ENCODE measurements at regions not wholly inside any gene's neighbourhood (a gene's known extent, or its start where the extent isn't known, plus 50 kb on each side); places are given as distances from the start of the nearest gene placed in this dataset.
A peak's percentile ranks its signal among the peaks of the same experiment; 100 is the strongest.
"Not testable (repeated sequence)": the region's sequence is repeated elsewhere in the genome, so short reads cannot be mapped to it uniquely, and the experiment has no call there.

DNA sequence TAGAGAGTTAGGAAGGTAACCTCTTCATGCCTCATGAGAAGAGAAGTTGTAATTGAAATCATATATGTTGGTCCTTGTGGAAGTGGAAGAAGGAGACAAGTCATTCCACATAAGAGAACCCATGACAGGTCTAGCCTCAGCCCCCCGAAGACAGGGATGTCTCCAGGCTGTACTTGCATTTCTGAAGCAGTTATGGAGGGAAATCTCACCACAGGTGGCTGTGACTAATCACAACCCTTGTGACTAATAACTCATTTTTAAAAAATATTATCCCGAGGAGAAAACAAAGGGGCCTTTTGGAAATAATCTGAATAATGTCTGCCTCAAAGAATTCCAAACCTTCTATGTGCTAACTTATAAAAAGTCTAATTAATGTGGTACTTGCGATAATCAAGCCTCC is 262.1 kb upstream of the RPS23 start:
- no peak for TF ChIP-seq CTCF (IDR thresholded peaks at IDR 0.05; ENCODE audit: extremely low read depth, low read depth, low read length)
- no peak for DNase-seq (ENCODE audit: insufficient read length, low spot score, missing footprints)
- Histone ChIP-seq H2AFZ (ENCODE audit: low read length) (no peak overlapping the region), H3K27ac (ENCODE audit: low read depth, low read length) (no peak overlapping the region), H3K36me3 (ENCODE audit: insufficient read depth, low read length) (no peaks in the 10 kb centered on the region), H3K79me2 (ENCODE audit: insufficient read depth, low read length) (no peaks in the 10 kb centered on the region), H4K20me1 (ENCODE audit: insufficient read depth, low read length) (no peaks in the 10 kb centered on the region), H3K4me2 (ENCODE audit: insufficient read depth, low read length) (no peak overlapping the region), H3K9me3 (ENCODE audit: low read depth, low read length) (no peaks in the 10 kb centered on the region), H3K4me1 (ENCODE audit: insufficient read depth, low read length) (no peaks in the 10 kb centered on the region), H3K27me3 (ENCODE audit: insufficient read depth, low read length) (peaks cover 3% of the 10 kb centered on the region), H3K4me3 (ENCODE audit: insufficient read depth, low read length) (no peak overlapping the region)

- Histone ChIP-seq H3K36me3 (ENCODE audit: insufficient read depth, low read length) (no peaks in the 10 kb centered on the region), H4K20me1 (ENCODE audit: insufficient read depth, low read length) (no peaks in the 10 kb centered on the region), H3K27me3 (ENCODE audit: insufficient read depth, low read length) (peaks cover 3% of the 10 kb centered on the region), H3K4me1 (ENCODE audit: insufficient read depth, low read length) (no peaks in the 10 kb centered on the region), H3K4me3 (ENCODE audit: insufficient read depth, low read length) (no peak overlapping the region), H3K4me2 (ENCODE audit: insufficient read depth, low read length) (no peak overlapping the region), H3K9me3 (ENCODE audit: low read depth, low read length) (no peaks in the 10 kb centered on the region), H2AFZ (ENCODE audit: low read length) (peak overlapping the region; percentile 62), H3K79me2 (ENCODE audit: insufficient read depth, low read length) (no peaks in the 10 kb centered on the region), H3K27ac (ENCODE audit: low read depth, low read length) (no peak overlapping the region)
- no peak for DNase-seq (ENCODE audit: insufficient read length, low spot score, missing footprints)
- no peak for TF ChIP-seq CTCF (IDR thresholded peaks at IDR 0.05; ENCODE audit: extremely low read depth, low read depth, low read length)
Observed at GRCh38 chr5:82538339-82539034, 260.3 kb upstream of the RPS23 start.

DNA sequence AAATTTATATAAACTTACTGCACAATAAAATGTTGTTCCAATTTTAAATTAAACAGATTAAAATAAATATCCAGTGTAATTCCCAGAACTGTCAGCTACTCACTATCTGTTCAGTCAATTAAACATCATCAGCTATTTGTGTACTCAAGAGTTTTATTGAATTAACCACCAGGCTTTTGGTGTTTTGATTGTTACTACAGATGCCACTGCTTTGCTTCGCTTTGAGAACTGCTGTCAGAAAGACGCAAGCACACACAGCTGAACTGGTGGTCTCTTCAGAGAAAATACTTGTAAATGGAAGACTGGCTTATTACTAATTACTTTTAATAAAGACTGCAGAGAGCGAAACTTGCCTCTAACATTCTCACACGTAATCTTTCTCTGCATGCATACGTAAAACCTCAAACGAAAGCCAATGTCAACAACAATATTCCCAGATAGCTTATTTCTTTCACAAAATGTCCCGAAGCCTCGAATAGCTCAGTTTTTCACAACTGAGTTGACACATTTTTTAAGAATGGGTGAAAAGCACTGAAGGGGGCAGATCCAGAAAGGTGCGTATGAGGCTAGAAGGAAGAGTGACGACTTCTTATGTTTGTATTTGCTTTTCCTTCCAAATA is 259.6 kb upstream of the RPS23 start:
- no peak for TF ChIP-seq CTCF (IDR thresholded peaks at IDR 0.05; ENCODE audit: extremely low read depth, low read depth, low read length)
- no peaks in the 10 kb centered on the region for H4K20me1 ChIP-seq (ENCODE audit: insufficient read depth, low read length)
- no peaks in the 10 kb centered on the region for H3K36me3 ChIP-seq (ENCODE audit: insufficient read depth, low read length)
- H3K4me2 ChIP-seq (ENCODE audit: insufficient read depth, low read length): no peak overlapping the region
- H2AFZ ChIP-seq (ENCODE audit: low read length): no peak overlapping the region
- H3K4me3 ChIP-seq (ENCODE audit: insufficient read depth, low read length): no peak overlapping the region
- DNase-seq (ENCODE audit: insufficient read length, low spot score, missing footprints): no peak
- no peak overlapping the region for H3K27ac ChIP-seq (ENCODE audit: low read depth, low read length)
- no peaks in the 10 kb centered on the region for H3K79me2 ChIP-seq (ENCODE audit: insufficient read depth, low read length)
- H3K9me3 ChIP-seq (ENCODE audit: low read depth, low read length): no peaks in the 10 kb centered on the region
- H3K4me1 ChIP-seq (ENCODE audit: insufficient read depth, low read length): no peaks in the 10 kb centered on the region
- peaks cover 3% of the 10 kb centered on the region for H3K27me3 ChIP-seq (ENCODE audit: insufficient read depth, low read length)

DNA sequence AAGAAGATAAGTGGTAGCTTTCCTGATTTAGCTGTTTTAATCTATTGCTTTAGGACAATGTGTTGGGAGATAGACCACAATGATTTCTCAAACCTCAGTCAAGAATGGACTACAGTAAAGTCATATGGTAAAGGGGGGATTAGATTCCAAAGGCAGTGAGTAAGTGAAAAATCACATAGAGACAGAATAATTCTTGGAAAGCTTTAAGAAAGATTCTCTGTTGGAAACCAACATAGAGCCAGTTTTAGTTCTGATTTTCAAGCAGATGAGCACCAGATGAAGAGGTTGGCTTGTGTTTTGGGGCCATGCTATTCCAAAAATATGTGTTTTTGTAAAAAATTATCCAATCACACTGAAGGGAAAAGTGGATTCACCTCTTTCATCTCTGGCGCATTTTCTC is 256.8 kb upstream of the RPS23 start:
- H3K4me1 ChIP-seq (ENCODE audit: insufficient read depth, low read length): no peaks in the 10 kb centered on the region
- no peaks in the 10 kb centered on the region for H4K20me1 ChIP-seq (ENCODE audit: insufficient read depth, low read length)
- no peaks in the 10 kb centered on the region for H3K79me2 ChIP-seq (ENCODE audit: insufficient read depth, low read length)
- H3K27me3 ChIP-seq (ENCODE audit: insufficient read depth, low read length): peaks cover 3% of the 10 kb centered on the region
- H3K27ac ChIP-seq (ENCODE audit: low read depth, low read length): no peak overlapping the region
- H3K36me3 ChIP-seq (ENCODE audit: insufficient read depth, low read length): no peaks in the 10 kb centered on the region
- TF ChIP-seq CTCF (IDR thresholded peaks at IDR 0.05; ENCODE audit: extremely low read depth, low read depth, low read length): no peak
- no peak overlapping the region for H3K4me2 ChIP-seq (ENCODE audit: insufficient read depth, low read length)
- no peaks in the 10 kb centered on the region for H3K9me3 ChIP-seq (ENCODE audit: low read depth, low read length)
- H2AFZ ChIP-seq (ENCODE audit: low read length): no peak overlapping the region
- no peak for DNase-seq (ENCODE audit: insufficient read length, low spot score, missing footprints)
- no peak overlapping the region for H3K4me3 ChIP-seq (ENCODE audit: insufficient read depth, low read length)

DNA sequence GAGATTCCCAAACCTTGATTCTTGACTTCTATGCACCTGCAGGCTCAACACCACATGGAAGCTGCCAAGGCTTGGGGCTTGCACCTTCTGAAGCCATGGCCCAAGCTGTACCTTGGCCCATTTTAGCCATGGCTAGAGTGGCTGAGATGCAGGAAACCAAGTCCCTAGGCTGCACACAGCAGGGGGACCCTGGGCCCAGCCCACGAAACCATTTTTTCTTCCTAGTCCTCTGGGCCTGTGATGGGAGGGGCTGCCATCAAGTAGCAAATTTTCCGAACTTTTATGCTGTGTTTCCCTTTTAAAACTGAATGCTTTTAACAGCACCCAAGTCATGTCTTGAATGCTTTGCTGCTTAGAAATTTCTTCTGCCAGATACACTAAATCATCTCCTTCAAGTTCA is 253.9 kb upstream of the RPS23 start:
- not testable (repeated sequence) for H3K4me2 ChIP-seq (ENCODE audit: insufficient read depth, low read length); H3K4me1 ChIP-seq (ENCODE audit: insufficient read depth, low read length); H4K20me1 ChIP-seq (ENCODE audit: insufficient read depth, low read length); H3K4me3 ChIP-seq (ENCODE audit: insufficient read depth, low read length); H2AFZ ChIP-seq (ENCODE audit: low read length); DNase-seq (ENCODE audit: insufficient read length, low spot score, missing footprints); H3K9me3 ChIP-seq (ENCODE audit: low read depth, low read length); H3K27ac ChIP-seq (ENCODE audit: low read depth, low read length); H3K27me3 ChIP-seq (ENCODE audit: insufficient read depth, low read length); H3K36me3 ChIP-seq (ENCODE audit: insufficient read depth, low read length); H3K79me2 ChIP-seq (ENCODE audit: insufficient read depth, low read length)
